Kidney (tissue), 13 donors: ENCODE measurements at regions not wholly inside any gene's neighbourhood (a gene's known extent, or its start where the extent isn't known, plus 50 kb on each side); places are given as distances from the start of the nearest gene placed in this dataset.

Source experiments
- DNase-seq, 5 donors: peaks; one replicate each; pipeline ENCODE4 v3.0.0-alpha.2; 2013 to 2020
- FAIRE-seq: peaks from 2 replicates; lab custom pipeline; 2012; peaks lifted over from hg19 to GRCh38; lab: Jason Lieb, UNC
- H3K27ac ChIP-seq, 2 donors: one replicate each; pipeline ENCODE4 v1.7.0; 2013; ENCODE audit warnings: low read depth in 2 of 2, low read length in 2 of 2, inconsistent platforms in 1 of 2
- H3K27me3 ChIP-seq: one replicate; pipeline ENCODE4 v1.7.1; 2013; ENCODE audit warnings: low read length, inconsistent platforms; ENCODE audit not compliant: control insufficient read depth, insufficient read depth
- H3K36me3 ChIP-seq, 3 donors: one replicate each; pipeline versions ENCODE4 v1.7.0 to v1.7.1; 2013; ENCODE audit warnings: low read length in 3 of 3, control low read depth in 1 of 3, inconsistent platforms in 1 of 3; ENCODE audit not compliant: insufficient read depth in 3 of 3, control insufficient read depth in 2 of 3
- H3K4me1 ChIP-seq, 3 donors: one replicate each; pipeline versions ENCODE4 v1.7.0 to v1.7.1; 2013; ENCODE audit warnings: low read length in 3 of 3, inconsistent platforms in 1 of 3, low read depth in 1 of 3; ENCODE audit not compliant: control insufficient read depth in 2 of 3, insufficient read depth in 2 of 3
- H3K4me3 ChIP-seq, 3 donors: one replicate each; pipeline versions ENCODE4 v1.7.0 to v1.8.1; 2013; ENCODE audit warnings: low read length in 3 of 3, control low read depth in 1 of 3, inconsistent platforms in 1 of 3
- H3K9ac ChIP-seq, 3 donors: one replicate each; pipeline versions ENCODE4 v1.7.0 to v1.7.1; 2013; ENCODE audit warnings: low read length in 3 of 3, control low read depth in 1 of 3, inconsistent platforms in 1 of 3
- H3K9me3 ChIP-seq, 3 donors: one replicate each; pipeline versions ENCODE4 v1.7.0 to v1.7.1; 2013; ENCODE audit warnings: low read length in 3 of 3, control low read depth in 1 of 3, inconsistent platforms in 1 of 3; ENCODE audit not compliant: control insufficient read depth in 2 of 3, insufficient read depth in 1 of 3
- intact Hi-C: fragments of 100-400 bp; cut with DNase I; formaldehyde crosslinking; loops from one replicate; pipeline ENCODE4 v1.11.1; 2022
- TF ChIP-seq, protein P1 (sequence below): IDR thresholded peaks from 3 replicates; pipeline ENCODE4 v1.5.1; 2012; ENCODE audit warnings: mild to moderate bottlenecking, moderate library complexity, borderline replicate concordance; ENCODE audit not compliant: insufficient read depth; ENCODE audit errors: extremely low read depth
- donor health status: control.
- donor health status: control.
- donor health status: control.
- donor health status: control.
- donor health status: control.
- donor health status: DM: yes; HTN: yes; CAD: no.
- donor health status: Normal renal cell carcinoma (clear cell type).

- TF ChIP-seq, protein P1, sequence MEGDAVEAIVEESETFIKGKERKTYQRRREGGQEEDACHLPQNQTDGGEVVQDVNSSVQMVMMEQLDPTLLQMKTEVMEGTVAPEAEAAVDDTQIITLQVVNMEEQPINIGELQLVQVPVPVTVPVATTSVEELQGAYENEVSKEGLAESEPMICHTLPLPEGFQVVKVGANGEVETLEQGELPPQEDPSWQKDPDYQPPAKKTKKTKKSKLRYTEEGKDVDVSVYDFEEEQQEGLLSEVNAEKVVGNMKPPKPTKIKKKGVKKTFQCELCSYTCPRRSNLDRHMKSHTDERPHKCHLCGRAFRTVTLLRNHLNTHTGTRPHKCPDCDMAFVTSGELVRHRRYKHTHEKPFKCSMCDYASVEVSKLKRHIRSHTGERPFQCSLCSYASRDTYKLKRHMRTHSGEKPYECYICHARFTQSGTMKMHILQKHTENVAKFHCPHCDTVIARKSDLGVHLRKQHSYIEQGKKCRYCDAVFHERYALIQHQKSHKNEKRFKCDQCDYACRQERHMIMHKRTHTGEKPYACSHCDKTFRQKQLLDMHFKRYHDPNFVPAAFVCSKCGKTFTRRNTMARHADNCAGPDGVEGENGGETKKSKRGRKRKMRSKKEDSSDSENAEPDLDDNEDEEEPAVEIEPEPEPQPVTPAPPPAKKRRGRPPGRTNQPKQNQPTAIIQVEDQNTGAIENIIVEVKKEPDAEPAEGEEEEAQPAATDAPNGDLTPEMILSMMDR: no peak
- Histone ChIP-seq H3K9me3 (no peaks in the 10 kb centered on the region), H3K4me3 (no peak overlapping the region), H3K9ac (no peak overlapping the region), H3K27me3 (no peaks in the 10 kb centered on the region), H3K27ac (no peak overlapping the region), H3K4me1 (peaks cover 0 to 2% (median 0%) of the 10 kb centered on the region in 3 donors), H3K36me3 (no peaks in the 10 kb centered on the region)
- FAIRE-seq (no peak), DNase-seq (peak in 1 of 5 donors; percentile 9)
- intact Hi-C loops: no loop called here
These were observed 74.2 kb upstream of the IGLL5 start for GRCh38 chr22:22813126-22814075.

GRCh38 chr22:22814666-22815396 lies 72.8 kb upstream of the IGLL5 start:
- TF ChIP-seq, protein P1: no peak
- H3K9ac ChIP-seq: no peak overlapping the region
- DNase-seq: no peak
- H3K4me3 ChIP-seq: no peak overlapping the region
- H3K27ac ChIP-seq: no peak overlapping the region
- H3K36me3 ChIP-seq: no peaks in the 10 kb centered on the region
- intact Hi-C loops: no loop called here
- FAIRE-seq: no peak
- H3K9me3 ChIP-seq: no peaks in the 10 kb centered on the region
- H3K4me1 ChIP-seq: peaks cover 0 to 2% (median 0%) of the 10 kb centered on the region in 3 donors
- H3K27me3 ChIP-seq: no peaks in the 10 kb centered on the region

DNA sequence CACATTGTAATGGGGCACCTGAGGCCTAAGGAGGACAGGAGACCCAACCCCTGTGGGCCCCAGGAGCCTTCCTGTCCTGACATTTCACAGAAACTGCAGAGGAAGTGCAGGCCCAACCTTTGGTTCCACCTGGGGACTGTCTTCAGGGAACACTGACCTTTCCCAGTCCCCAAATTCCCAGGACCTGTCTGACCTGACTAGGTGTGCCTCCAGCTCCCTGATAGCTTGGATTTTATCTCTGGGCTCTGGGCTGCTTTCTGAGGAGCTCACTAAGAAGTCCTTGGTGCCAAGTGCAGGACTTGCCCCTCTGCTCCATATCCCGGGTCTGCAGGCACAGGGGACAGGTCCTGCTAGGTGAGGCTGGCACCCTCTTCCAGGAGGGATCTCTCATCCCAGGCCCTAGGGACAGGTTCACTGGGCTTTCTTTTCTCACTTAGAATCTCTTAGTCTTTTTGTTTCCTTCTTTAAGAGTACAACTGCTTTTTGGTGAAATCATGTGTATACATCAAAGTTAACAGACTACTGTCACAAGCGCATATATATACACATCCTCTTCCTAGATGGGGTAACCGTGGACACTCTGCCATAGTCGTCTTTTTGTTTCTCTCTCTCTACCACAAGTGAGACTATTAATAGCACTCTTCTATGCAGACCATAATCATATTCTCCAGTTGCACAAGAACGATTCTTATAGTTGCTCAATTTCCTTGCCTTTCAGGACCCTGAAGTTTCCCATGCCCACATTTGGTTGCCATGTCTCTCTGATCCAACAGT lies 72.0 kb upstream of the IGLL5 start:
- DNase-seq (no peak), FAIRE-seq (no peak)
- intact Hi-C loops: no loop called here
- Histone ChIP-seq H3K27me3 (no peaks in the 10 kb centered on the region), H3K9me3 (no peaks in the 10 kb centered on the region), H3K36me3 (no peaks in the 10 kb centered on the region), H3K4me3 (no peak overlapping the region), H3K27ac (no peak overlapping the region), H3K4me1 (peaks cover 0 to 2% (median 0%) of the 10 kb centered on the region in 3 donors), H3K9ac (no peak overlapping the region)
- TF ChIP-seq, protein P1: no peak
